Activated CD4-positive, alpha-beta T cell treated with anti-CD3 and anti-CD28 coated beads, Interleukin-2, amount 50 U/mL, for 1 hour (primary cell): ENCODE measurements at regions not wholly inside any gene's neighbourhood (a gene's known extent, or its start where the extent isn't known, plus 50 kb on each side); places are given as distances from the start of the nearest gene placed in this dataset.
"Not testable (repeated sequence)": the region's sequence is repeated elsewhere in the genome, so short reads cannot be mapped to it uniquely, and the experiment has no call there.

Experiments used
- DNase-seq: peaks from one replicate; pipeline ENCODE4 v3.0.0-alpha.2; 2020

DNA sequence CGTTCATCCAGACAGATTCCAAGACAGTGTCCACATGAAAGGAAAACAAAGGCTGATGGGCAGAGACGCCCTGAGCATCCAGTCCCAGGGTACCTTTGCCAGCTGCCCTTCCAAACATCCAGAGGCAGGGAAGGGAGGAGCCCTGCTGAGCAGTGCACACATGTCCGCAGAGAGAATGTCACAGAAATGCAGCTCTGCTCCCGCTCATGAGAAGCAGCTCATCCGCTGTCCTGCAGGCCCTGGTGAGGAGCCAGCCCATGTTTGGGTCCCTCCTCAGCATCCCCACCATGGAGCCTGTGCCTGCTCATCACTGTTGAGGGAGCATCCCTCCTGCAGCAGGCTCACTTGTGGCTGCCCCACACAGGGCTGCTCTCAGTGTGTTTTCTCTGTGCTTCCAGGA, 484.7 kb downstream of the GOLGA6L6 start:
- not testable (repeated sequence) for DNase-seq

DNA sequence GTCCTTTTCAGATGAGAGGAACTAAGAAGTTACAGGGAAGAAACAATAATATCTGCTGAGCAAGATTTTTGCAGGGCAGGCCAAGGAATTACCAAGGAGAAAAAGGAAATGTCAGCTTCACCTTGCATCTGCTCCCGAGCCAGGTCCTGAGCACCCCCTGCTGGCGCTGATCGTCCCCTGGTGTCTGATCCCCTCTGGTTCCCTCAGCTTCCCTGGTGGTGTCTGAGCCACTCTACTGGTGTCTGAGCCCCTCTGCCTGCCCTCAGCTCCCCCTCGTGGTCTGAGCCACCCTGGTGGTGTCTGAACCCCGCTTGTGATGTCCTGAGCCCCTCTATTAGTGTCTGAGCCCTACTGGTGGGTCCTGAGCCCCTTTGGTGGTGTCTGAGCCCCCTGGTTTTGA, 485.7 kb downstream of the GOLGA6L6 start:
- not testable (repeated sequence) for DNase-seq

DNA sequence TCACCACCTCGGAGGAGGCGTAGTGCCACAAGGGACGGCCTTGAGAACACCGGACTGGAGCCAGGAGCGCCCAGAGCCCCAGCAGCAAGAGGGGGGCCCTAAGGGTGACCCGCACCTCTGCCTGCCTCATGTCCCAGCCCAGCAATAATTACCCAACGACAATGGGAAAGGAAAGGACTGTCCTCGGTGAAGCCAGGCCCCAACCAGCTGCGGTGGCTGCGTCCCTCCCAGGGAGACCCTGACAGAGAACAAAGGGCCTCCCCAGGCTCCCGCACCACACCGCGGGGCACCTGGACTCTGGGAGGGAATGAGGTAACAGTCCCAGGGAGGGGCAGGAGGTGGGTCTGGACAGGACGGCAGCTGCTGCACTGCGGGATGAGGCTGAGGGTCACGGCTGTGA, 493.4 kb downstream of the GOLGA6L6 start:
- DNase-seq = not testable (repeated sequence)

DNA sequence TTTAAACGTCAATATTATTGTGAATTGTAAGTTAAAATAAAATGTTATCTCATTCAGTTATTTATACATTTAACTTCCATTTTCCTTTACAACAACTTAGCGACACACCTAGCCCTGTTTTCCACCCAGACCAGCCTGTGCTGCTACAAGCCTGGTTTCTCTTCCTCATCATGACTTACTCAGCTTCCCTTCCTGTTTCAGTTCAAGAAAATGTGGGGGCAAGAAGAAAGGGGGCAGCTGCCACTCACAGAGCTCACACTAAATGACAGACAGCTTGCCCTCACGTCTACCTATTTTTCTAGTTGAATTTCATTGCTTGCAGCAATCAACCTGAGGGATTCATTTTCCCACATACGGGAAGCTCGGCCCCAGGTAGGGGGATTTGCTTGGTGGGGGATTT, 496.4 kb downstream of the GOLGA6L6 start:
- not testable (repeated sequence) for DNase-seq

DNA sequence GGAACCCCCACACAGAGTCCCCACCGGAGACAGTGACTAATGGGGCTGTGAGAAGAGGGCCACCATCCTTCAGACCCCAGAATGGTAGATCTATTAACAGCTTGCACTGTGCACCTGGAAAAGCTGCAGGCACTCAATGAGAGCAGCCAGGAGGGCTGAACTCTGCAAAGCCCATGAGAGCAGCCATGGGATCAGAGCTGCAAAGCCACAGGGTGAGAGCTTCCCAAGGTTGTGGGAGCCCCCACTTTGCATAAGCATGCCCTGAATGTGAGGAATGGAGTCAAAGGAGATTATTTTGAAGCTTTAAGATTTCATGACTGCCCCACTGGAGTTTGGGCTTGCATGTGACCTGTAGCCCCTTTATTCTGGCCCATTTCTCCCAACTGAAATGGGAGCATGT, 500.9 kb downstream of the GOLGA6L6 start:
- not testable (repeated sequence) for DNase-seq

DNA sequence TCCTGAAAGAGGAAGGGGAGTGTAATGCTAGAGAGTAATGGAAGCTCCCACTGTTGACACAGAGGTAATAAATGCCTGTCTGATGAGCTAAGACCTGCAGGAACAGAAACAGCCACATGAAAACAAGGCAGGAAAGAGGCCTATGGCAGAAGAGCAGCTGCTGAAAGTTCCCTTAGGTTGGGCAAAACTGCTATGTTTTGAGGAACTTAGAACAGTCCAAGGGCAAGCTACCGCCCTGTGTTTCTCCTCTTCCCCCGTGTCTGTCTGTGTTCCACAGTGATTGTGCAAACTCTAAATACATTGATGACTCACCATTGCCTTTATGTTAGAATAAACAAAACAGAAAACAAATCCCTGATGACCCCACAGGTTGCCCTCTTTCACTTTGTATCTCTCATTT, 516.6 kb downstream of the GOLGA6L6 start:
- DNase-seq = not testable (repeated sequence)

DNA sequence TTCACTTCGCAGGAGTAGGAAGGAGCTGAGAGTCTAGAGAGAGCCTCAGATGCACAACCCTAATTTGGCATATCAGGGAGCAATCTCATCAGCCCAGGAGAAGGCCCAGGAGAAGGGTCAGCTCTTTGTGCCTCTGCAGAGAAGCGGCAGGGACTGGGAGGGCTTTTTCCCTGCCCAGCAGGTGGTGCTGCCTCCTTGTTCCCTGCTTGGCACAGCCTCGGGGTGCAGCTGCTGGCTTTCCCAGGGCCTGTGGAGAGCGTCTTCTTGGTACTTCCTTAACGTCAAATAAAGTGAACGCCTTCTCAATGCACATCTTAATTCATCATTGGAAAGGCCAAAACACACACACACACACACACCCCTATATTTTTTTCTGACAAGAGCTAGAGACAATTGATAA, 519.3 kb downstream of the GOLGA6L6 start:
- not testable (repeated sequence) for DNase-seq

DNA sequence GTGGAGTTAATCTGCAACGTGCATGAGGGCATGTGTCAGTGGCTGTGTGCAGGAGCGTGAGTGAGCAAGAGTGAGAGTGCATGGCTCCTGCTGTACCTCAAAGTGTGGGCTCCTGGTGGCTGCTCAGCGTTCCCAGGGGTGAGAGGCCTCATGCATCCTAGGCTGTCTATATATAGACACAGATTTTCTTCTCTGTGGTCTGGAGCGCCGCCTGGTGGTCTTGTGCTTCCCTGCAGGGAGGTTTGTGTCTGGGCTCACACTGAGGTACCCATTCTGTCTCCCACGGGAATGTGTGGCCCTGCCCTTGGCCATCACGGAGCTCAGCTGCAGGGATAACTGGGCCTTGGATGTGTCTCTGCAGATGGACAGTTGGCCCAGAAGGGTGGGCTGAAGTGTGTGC, 520.2 kb downstream of the GOLGA6L6 start:
- DNase-seq = not testable (repeated sequence)

DNA sequence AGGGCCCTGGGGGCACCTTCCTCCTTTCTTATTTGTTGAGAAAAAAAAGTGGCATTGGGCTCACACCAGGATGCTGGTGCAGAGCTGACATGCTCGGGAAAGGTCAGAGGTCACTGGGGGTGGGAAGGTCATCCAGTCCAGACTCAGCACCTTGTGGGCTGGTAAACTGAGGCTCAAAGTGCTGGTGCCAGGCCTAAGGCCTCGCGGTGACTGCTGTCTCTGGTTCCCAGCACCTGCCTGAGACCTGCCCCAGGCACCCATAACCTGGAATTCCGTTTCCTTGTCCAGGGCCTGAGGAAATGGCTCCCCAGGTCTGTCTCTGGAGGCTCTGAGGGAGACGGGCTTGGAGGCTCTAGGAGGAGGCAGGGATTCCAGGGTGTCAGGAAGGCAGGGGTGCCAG, 521.0 kb downstream of the GOLGA6L6 start:
- not testable (repeated sequence) for DNase-seq

DNA sequence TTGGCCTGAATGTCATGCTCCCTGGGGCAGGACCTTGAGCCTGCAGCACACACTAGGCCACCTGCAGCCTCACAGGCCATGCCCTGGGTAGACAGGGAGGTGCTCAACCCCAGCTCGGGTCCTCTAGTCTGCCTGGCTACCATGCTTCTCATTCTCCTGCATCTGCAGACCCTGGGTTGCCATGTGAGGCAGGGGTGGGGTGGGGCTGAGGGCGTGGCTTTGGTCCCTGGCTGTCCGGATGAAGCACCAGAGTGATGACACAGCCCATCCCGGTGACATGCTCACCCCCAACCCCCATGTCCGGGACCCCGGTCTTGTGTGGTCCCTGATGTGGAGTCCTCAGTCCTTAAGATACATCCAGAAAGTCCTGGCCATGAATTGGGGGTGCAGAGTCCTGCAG, 521.8 kb downstream of the GOLGA6L6 start:
- DNase-seq = not testable (repeated sequence)

DNA sequence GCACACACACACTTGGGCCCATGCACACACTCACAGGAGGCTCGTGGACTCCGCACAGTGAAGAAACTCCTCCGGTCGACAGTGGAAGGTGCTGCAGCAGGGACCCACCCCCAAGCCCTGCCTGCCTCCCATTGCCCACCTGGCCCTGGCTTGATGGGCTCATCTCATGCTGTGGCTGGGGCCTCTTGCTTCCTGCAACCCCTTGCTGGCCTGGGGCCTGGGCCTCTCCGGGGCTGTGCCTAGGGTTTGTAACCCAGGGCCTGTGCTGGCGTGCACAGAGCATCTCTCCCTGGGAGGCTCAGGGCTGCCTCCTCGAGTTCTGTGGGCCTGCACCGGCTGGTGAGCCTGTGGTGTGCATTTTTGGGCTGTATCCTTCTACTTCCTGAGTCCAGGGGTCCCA, 524.0 kb downstream of the GOLGA6L6 start:
- DNase-seq = not testable (repeated sequence)

DNA sequence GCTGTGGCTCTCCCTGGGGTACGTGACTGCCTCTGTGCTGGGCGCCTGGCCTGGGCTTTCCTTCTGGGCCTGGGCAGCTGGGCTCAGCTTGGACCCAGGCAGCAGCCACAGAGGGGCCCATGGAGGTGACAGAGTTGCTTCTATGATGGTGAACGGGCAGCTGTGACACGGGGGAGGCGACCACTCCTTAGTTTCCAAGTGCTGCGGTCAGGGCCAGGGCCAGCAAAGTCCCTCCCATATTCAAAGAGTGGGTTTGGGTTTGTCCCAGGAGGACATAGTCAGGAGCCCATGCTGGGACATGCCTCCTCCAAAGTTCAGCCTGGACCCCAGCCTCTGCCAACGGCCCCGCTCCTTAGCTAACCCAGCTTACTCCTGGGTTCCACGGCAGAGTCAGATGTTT, 524.7 kb downstream of the GOLGA6L6 start:
- DNase-seq = not testable (repeated sequence)

DNA sequence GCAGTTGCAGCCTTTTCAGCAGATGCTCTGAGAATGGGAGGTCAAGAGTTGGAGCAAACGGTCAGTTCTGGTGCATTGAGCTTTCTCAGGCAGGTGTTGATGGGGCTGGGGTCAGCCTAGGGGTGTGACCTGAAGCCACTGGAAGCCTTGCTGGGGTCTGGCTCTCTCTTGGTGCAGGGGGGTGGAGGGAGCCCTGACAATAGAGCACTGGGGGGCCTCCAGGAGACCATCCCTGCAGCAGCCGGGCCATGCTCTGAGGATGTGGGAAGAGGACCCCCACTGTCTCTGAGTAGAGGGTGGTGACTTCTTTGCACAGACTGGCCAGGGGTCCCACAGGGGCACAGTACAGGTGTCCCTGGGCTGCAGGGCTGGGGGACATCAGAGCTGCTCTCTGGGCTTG, 528.8 kb downstream of the GOLGA6L6 start:
- DNase-seq = not testable (repeated sequence)

DNA sequence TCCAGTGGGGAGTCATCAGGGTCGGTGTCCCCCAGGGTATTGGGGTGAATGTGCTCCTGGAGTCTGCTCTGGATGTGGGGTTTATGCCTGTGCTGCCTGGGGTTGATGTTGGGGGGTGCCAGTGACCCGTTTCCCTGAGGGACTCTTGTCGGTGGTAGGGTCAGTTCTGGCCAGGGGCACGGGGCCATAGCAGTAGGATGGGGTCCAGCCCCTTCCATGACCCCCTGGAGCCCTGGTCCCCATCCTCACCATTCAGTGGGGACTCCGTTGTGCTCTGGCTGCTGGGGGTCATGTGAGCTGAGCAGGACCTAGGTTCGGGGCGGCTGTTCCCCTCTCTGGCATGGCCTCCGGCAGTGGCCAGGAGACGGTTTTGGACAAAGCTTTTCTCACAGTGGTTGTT, 530.8 kb downstream of the GOLGA6L6 start:
- not testable (repeated sequence) for DNase-seq

DNA sequence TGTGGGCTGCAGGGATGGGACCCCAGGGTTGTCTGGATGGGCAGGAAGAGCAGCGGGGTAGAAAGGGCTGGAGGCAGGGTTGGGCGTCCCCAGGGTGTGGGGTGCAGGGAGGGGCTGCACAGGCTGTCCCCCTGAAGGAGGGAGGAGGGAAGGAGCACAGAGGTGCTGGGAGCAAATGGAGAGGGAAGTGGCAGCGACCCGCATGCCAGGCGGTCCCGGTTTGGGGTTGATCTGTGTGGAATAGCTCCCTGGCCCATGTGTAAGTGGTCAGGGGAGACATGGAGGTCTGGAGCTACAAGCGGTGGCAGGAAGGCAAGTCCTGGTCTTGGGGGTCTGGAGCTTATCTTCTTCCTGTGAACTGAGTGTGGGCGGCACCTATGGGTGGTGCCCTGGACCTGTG, 532.0 kb downstream of the GOLGA6L6 start:
- not testable (repeated sequence) for DNase-seq

DNA sequence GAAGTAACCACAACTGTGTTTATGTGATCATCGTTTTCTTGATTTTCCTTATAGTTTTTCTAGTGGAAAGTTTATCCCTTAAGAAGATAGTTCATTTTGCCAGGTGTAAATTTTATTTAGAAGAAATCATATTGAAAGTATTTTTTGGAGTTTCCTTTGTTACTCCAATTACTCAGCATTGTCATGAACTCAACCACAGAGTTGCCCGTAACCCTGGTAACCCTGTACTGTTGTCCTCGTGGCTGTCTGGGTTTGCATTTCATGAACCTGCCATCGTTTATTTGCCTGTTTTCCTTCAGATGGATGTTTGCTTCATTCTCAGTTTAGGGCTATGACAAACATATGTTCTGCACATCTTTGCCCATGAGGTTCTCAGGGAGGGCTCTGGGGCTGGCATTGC, 534.3 kb downstream of the GOLGA6L6 start:
- not testable (repeated sequence) for DNase-seq

DNA sequence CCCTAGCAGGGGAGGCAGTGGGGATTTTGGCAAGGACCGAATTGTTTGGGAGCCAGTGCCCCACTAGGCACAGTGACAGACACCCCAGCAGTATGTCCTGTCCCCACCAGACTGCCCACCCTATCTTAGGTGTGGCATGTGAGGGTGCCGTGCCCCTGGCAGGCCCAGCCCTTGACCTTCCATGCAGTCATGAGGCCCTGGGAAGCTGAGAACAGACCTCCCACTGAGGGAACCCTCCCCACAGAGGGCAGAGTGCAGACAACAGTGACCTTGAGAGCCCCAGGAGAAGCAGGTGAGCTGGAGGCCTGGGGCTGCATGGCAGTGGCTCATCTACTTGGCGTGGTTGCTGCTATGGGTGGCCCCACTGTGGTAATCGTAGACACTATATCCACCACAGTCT, 538.1 kb downstream of the GOLGA6L6 start:
- DNase-seq = not testable (repeated sequence)

DNA sequence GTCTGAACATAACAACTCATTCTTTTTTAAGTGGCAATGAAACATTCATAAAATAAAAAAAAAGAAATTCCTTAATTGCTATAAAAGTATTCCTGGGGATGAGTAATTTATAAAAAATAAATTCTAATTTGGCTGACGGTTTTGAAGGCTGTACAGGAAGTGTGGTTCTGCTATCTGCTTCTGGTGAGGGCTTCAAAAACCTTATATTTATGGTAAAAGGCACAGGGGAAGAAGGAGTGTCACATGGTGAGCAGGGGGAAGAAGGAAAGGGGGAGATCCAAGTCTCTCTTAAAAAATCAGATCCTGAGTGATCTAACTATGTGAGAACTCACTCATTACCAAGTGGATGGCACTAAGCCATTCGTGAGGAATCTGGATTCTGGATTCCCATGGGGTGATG, 539.0 kb downstream of the GOLGA6L6 start:
- not testable (repeated sequence) for DNase-seq

DNA sequence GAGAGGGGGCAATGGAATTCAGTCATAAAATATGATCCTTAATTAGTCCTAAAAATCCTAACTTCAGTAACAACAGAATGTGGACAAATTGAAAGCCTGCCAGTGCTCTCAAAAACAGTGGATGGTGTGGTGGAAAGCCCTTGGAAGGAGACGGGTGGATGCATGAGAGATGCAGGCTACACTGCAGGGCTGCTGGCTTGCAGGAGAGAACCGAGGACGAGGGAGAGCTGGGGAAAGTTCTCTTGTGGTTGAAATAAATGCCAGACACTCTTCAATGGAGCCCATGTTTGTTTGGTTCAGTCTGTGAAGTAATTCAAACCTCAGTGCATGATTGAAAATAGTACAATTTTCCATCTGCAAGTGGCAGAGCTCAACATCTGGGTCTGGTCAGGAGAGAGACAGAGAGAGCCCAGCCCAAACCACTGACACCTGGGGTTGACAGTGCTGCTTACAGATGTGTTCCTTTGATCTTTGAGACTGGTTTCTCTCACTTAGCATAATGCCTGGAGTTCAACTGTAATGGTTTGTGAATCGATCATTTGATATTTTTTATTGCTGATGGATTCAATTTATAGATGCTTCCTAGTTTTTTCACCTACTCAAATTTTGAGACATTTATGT, 544.9 kb downstream of the GOLGA6L6 start:
- DNase-seq = not testable (repeated sequence)

DNA sequence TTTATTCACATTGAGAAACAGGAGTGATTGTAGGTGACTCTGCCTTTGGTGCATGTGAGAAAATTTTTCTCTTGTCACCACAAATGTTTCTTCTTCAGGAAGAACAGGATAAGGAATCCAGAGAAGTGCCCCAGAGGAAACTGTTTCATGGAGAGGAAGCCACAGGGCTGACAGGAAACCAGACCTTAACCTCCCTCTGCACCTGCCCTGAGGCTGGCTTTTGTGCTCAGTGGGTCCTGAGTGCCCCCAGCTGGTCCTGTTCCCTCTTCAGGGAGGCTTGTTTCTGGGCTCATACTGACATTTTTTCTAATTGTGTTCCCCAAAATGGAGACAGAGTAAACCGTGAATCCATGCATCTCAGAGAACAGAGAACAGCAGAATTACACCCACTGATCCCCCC, 546.3 kb downstream of the GOLGA6L6 start:
- not testable (repeated sequence) for DNase-seq

DNA sequence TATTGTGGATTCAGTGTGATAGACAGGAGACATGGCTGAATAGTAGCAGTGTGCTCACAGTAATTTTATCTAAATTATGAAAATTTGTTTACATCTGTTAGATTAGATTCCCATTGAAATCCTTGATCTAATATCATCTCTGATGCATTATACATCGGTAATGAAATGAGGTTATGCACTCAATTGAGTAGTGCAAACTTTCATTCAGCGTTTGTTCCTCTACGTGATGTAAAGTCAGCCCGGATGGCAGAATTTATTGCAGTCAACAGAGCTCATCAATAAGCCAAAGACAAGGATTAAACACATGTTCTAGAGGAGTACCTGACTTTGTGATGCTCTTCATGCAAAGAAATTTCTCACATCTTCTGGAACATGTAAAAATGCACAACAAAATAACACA, 549.2 kb downstream of the GOLGA6L6 start:
- no peak for DNase-seq

DNA sequence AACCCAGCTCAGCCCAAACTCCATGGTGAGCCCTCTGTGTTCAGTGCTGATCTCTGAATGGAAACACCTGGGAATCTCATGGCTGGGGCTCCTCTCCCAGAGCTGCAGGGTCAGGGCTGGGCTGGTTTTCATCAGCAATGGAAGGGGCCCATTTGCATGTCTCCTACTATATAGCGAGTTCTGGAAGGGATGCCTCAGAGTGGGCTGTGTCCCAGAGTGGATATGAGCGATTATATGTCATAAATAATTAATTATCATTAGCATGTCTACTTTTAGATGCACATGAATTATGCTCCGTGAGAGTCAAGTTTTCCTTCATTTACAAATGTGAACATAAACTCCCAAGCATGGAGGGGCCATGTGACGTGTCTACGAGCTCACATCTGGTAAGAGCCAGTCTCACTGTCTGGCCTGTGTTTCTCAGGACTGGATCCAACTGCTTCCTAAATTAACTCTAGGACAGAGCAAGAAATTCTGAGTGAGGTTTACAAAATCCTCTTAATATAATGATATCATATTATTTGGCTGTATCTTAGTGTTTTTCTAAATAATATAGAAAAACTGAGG, 553.4 kb downstream of the GOLGA6L6 start:
- DNase-seq = no peak

DNA sequence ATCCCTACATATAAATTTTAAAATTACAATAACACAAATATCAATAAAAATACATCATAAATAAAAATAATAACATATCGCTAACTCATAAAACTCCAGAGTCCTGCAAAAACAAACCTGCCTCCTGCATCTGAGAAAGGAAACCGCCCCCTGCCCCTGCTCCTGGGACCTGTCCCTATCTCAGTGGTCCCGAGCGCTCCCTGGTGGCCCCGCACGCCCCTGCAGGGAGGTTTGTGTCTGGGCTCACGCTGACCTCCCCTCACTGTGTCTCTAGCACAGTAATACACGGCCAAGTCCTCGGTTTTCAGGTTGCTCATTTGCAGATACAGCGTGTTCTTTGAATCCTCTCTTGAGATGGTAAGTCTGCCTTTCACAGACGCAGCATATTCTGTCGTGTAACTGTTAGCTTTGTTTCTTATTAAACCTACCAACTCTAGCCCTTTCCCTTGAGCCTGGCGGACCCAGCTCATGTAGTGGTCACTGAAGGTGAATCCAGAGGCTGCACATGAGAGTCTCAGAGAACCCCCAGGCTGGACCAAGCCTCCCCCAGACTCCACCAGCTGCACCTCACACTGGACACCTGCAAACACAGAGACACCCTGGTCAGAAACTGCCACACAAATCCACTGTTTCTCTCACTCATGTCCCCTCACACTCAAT, 554.1 kb downstream of the GOLGA6L6 start:
- DNase-seq = no peak

DNA sequence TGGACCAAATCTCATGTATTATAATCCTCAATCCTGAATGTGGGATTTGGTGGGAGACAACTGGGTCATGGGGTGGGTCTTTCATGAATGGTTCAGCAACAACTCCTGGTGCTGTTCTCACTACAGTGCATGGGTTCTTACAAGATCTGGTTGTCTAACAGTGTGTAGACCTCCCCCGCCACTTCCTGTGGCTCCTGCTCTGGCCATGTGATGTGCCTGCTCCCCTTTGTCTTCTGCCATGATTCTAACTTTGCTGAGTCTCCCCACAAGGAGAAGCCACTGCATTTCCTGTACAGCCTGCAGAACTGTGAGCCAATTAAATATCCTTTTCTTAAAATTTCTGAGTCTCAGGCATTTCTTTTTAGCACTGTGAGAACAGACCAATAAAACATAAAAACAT, 557.5 kb downstream of the GOLGA6L6 start:
- no peak for DNase-seq
